22Rv1 (cell line): ENCODE measurements at regions not wholly inside any gene's neighbourhood (a gene's known extent, or its start where the extent isn't known, plus 50 kb on each side); places are given as distances from the start of the nearest gene placed in this dataset.

Source experiments
- H3K27ac ChIP-seq: fragments of 450-650 bp; 2 replicates; pipeline ENCODE4 v1.5.1; 2017
- ZFX ChIP-seq: fragments of 450-650 bp; IDR thresholded peaks from 2 replicates; pipeline ENCODE4 v1.6.1; 2017; ENCODE audit warnings: antibody characterized with exemption, borderline replicate concordance
- TF ChIP-seq, protein P1 (sequence below): fragments of 450-650 bp; IDR thresholded peaks from 2 replicates; pipeline ENCODE4 v1.5.1; 2017; ENCODE audit warnings: mild to moderate bottlenecking

DNA sequence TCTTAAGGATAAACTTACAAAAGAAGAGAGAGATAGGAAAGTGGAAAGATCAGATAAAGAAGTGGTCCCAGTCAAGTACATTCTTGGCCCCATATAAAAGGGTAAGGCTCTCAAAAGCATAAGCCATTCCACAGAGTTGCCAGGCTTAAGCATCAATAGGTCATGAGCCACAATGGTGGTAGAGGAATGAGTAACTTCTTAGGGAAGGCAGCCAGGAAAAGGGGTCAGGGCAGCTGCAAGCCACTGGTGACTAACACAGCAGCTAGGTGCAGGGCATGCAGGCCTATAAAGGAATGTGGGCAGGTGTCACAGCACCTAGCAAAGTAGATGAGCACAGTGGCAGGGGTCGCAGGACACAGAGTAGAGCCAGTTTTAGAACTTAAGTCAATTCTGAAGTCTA lies 302.6 kb upstream of the FAT3 start:
- TF ChIP-seq, protein P1, sequence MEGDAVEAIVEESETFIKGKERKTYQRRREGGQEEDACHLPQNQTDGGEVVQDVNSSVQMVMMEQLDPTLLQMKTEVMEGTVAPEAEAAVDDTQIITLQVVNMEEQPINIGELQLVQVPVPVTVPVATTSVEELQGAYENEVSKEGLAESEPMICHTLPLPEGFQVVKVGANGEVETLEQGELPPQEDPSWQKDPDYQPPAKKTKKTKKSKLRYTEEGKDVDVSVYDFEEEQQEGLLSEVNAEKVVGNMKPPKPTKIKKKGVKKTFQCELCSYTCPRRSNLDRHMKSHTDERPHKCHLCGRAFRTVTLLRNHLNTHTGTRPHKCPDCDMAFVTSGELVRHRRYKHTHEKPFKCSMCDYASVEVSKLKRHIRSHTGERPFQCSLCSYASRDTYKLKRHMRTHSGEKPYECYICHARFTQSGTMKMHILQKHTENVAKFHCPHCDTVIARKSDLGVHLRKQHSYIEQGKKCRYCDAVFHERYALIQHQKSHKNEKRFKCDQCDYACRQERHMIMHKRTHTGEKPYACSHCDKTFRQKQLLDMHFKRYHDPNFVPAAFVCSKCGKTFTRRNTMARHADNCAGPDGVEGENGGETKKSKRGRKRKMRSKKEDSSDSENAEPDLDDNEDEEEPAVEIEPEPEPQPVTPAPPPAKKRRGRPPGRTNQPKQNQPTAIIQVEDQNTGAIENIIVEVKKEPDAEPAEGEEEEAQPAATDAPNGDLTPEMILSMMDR: no peak
- no peak for TF ChIP-seq ZFX

DNA sequence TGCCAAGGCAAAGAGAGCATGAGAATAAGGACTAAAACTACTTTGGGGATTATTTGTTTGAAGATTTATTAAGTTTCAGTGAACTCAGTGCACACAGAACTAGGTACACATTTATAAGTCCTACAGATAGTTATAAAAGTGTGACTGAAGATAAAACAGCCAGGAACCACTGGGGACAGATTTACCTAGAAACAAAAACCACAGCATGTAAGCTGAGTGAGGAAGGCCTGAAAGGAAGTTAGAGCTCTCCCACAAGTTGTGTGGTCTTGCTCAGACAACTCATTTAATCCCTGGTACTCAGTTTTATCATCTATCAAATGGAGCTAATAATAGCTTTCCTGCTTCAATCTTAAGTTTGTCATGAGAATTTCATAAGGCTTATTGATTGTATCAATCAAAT lies 311.2 kb upstream of the FAT3 start:
- H3K27ac ChIP-seq: no peak overlapping the region
- TF ChIP-seq, protein P1: no peak
- TF ChIP-seq ZFX: no peak

More for the DNA sequence above, 302.6 kb upstream of the FAT3 start:
- no peak overlapping the region for H3K27ac ChIP-seq

DNA sequence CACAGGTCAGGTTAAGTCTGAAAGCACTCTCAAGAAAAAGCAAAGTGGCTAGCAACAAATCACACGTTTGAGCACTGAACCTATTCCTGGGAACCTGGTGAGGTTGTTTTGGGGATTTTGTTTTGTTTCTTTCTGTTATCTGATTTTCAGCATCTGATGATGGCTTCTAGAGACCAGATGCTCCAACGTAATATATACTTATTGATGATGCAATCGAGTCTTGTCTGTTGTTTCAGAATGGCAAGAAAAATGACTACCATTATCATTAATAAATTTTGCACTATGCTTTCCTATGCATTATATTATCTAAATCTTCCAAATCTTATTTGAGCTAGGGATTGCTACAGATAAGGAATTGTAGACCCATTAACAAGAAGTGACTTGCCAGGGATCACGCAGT lies 312.3 kb upstream of the FAT3 start:
- TF ChIP-seq ZFX: no peak
- TF ChIP-seq, protein P1: no peak
- H3K27ac ChIP-seq: no peak overlapping the region

DNA sequence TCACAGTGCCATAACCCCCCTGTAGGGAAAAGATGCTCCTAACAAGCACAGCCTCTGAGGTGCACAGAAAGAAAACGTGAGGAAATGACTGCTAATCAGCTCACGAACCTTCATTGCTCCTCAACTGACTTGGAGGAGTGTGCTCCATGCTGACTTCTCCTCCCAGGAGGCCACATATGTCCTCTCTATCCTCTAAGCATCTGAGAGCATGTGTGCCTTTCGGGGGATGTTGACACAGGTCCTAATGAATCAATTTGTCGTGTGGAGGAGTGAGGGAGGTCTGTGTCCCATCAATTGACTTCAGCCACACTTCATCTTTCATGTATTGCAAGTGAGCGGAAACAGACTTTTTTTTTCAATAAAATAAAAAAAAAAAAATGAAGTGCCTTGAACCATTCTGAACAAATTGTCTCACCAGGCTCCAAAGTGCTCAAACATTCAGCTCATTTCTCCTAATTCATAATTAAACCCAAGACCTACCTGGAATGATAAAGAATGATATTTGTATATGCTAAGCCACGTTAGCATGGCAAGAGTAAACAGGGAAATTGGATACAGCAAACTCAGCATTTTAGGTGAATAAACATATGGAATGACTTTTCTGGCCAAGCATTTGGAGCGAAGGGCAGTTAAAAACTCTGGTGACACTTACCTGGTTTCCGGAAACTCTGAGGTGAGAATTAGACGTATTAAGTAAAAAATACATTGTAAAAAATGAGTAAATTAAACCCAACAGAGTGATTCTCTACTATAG lies 317.6 kb upstream of the FAT3 start:
- H3K27ac ChIP-seq: no peak overlapping the region
- TF ChIP-seq, protein P1: no peak
- no peak for TF ChIP-seq ZFX

DNA sequence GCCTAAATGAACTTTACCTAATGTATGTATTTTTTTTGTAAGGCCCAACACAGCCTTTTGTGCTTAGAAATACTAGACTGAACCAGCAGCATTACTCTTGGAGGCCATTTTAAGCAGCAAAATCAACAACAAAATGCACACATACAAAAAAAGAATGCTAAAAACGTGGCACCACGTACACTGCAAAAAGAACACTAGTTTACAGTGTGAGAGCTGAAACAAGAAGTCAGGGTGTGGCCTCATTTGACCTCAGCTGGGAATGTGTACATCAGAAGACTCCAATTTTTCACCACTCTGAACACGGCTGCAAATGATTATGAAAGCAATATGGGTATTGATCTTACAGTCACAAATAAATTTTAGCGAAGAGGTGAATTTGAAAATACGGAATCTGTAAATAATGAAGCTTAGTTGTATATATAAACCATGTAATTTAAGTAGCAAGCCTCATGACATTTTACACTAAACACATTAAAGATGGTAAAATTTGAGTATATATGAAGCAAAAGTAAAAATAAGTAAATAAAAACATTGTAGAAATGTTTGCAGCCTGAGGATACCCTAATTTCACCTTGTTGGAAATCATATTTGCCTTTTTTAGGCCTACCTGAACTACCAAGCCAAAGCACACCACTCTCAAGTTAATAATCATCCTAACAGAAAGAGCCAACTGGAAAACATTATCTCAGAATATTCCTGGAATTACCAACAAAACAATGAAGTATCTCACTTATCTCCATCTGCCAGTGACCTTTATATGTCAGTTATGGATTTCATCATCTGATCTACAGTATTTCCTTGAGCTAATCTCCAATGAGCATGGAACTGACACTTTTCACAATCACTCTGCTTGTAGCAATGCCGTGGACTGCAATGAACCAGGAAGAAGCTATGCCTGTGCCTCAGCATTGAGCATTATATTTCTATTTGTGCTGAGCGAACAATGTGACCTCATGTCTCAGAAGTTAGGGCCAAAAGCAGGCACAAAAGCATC lies 319.5 kb upstream of the FAT3 start:
- no peak overlapping the region for H3K27ac ChIP-seq
- TF ChIP-seq, protein P1: no peak
- TF ChIP-seq ZFX: no peak

DNA sequence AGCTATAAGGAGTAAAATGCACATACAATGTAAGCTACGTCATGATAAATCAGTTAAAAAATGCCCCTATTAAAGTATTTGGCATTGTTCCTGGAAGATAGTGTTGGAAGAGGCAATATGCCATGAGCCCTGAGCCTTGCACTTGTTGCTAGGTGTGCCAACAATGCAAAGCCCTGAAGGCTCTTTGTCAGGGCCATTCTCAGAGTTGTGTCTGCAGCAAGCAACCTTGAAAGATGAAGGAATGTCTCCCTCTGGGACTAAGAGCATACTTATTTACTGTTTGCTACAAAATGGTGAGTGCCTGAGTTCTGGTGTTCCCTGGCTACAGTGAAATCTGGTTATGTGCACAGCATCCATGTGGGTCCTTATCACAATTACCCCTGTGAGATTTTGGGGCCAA lies 322.3 kb upstream of the FAT3 start:
- H3K27ac ChIP-seq: no peak overlapping the region
- TF ChIP-seq ZFX: no peak

DNA sequence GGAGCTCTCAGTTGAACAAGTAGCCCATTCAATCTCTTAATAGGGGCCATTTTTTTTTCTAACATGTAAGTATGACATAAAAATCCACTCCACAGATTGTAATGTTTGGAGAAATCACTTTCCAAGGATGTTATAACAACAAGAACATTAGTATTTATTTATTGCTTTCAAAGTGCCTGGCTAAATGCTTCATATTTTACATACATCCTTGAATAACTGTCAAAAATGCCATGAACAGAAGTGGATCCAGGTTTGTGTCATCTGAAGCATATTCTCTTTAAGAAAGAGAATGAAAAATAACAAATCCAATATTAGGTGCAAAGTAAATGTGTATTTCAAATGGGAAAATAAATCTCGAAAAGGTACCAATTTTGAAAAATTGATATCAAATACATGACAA lies 344.0 kb upstream of the FAT3 start:
- H3K27ac ChIP-seq: no peak overlapping the region
- TF ChIP-seq, protein P1: no peak
- no peak for TF ChIP-seq ZFX
